HG03196 (cell line): ENCODE measurements at regions not wholly inside any gene's neighbourhood (a gene's known extent, or its start where the extent isn't known, plus 50 kb on each side); places are given as distances from the start of the nearest gene placed in this dataset.

ENCODE experiments used
- ATAC-seq: cut with Tn5 transposase; IDR thresholded peaks from one replicate; pipeline ENCODE4 v1.9.1; 2021; ENCODE audit not compliant: unreplicated experiment

- ATAC-seq, result no peak
Measured at GRCh38 chr14:71482671-71483070, 449.6 kb upstream of the RGS6 start.

DNA sequence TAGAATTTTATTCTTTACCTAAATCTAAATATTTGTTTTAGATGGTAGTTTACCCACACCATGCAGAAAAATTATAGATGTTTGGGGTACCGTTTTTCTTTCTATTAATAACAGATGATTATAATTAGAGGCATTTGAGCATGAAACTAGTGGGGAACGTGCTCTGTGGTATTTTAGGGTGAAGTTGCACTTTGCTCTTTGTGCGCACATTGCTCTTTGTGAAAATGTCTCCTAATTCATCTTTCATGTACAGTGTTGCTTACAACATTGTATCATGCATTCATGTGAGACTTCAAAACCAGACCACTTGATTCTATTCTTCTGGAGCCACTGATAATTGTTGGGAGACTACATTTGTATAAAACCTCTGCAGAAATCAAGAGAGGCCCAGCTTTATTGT lies 449.1 kb upstream of the RGS6 start:
- no peak for ATAC-seq

DNA sequence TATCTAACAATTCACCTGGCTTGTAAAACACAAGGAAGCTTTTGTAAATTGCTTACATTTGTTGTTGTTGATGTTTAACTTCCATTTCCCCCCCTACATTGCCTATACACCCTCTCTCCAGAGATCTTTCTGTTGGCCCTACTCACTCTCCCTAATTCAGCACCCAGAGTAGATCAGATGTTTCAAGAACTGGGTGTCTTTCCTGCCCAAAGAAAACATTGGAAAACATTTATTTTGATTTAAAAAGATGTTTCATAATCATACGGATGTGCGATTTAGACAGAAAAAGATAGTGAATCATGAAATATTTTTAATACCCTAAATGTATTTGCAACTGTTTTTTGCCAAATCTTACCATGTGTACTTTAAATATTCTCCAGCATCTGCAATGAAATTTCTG lies 446.4 kb upstream of the RGS6 start:
- no peak for ATAC-seq

GRCh38 chr14:71486279-71486678 lies 445.9 kb upstream of the RGS6 start:
- ATAC-seq, result no peak

DNA sequence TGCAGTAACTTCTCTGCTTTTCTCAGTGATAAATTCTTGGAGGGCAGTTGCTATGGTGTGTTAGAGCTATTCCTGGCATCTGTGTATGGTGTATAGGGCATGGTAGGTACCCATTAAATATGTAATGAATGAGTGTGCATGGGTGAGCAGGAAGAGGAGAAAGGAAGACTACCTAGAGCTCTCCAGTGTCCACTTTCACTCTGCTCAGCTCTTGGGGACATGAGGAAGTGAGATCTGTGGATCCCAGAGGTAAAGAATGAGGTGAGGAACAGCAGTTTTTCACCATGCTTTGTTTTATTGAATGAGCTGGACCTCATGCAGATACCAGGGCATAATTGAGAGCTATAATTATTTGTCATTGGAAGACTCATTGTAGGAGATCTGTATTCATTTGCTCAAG lies 444.8 kb upstream of the RGS6 start:
- ATAC-seq, result no peak

- ATAC-seq, result no peak
Measured at GRCh38 chr14:71487941-71488340, 444.3 kb upstream of the RGS6 start.

DNA sequence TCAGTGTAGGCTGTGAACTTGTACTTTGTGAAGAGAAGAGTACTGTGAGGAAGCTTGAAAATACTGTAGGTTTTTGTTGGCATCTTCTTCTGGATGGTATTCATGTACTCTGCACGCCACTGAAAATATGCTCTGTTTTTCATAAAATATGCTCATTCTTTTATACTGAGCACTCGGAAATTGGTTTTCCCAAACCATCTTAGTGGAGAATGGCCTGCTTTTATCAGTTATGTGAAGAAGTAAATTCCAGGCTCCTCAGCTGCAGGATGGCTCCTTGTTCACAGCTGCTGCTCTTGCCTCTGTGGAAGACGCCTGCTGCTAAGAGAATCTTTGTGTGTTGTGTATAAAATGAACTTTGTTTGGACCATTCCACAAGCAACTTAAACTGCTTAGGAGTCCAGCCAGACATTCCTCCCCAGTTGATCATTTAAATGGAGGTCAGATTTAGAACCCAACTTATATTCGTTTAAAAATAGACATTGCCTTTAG lies 443.5 kb upstream of the RGS6 start:
- no peak for ATAC-seq

GRCh38 chr14:71489742-71490141 lies 442.5 kb upstream of the RGS6 start:
- ATAC-seq, result no peak

DNA sequence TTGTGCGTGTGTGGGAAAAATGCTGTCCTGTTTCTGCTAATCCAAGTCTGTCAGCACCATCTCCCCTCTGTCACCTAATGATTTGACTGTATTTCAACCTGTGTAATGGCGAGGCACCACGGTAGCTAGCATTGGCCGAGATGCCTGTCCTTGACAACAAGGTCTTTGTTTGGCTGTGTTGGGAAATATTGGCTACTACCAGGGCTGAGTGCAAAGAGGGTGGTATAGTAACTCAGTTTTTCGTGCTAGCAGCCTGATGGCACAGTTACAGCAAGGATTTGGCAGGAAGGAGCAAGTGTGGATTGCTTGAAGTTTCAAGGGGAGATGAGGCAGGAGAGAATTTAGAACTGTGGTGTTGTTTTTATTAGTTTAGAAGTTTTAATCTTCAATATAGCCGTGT lies 440.3 kb upstream of the RGS6 start:
- no peak for ATAC-seq

- ATAC-seq, result no peak
Measured at GRCh38 chr14:71492346-71492745, 439.9 kb upstream of the RGS6 start.

- peak; percentile 87 for ATAC-seq
Measured at GRCh38 chr14:71497645-71498086, 434.6 kb upstream of the RGS6 start.

- ATAC-seq, result no peak
Measured at GRCh38 chr14:71498212-71498611, 434.0 kb upstream of the RGS6 start.

DNA sequence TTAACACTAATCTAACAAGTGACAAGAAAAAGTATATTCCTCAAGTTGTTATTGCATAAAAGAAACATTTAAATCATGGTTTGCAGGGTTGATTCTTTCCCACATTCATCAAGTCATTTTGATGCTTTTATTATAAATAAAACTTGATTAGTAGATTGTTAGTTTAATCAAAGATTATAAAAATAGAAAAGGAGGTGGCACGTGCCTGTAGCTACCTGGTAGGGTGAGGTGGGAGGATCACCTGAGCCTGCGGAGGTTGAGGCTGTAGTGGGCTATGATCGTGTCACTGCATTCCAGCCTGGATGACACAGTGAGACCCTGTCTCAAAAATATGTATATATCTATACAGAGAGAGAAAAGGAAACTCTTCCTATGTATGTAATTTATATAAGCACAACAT lies 433.2 kb upstream of the RGS6 start:
- no peak for ATAC-seq

DNA sequence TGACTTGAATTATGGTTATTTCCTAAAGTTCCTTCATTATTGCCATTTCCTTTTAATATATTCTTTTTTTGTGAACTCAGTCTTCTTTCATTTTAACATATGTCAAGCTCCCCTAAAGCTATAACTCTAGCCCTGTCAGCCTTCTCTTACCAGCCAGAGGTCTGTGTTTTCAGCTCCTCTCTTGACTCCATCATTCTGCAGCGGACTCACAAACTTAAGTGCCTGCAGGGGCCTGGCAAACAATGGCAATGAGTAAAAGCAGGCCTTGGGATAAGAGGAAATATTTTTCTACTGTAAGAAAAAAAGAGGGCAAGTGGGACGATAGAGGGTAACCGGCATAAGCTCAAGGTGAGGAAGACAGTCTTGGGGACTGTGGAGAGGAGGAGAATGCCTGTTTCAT lies 424.5 kb upstream of the RGS6 start:
- no peak for ATAC-seq

DNA sequence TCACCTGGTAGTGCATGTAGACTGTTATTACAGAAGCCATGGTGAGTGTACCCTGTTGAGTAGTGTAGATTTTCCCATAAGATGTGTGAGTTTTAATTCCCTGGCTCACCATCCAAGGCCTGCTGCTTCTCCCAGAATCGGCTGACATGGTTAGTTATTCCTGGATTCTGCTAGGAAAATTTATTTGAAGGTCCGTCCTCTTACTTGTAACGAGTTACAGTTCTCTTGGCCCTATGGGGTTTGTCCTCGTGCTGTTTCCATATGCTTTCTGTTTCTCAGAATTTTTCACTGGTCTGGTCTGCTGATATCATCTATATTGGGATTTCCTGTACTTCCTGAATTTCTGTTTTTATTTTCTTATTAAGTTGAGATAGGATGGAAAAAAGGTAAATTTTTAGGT lies 423.3 kb upstream of the RGS6 start:
- no peak for ATAC-seq

DNA sequence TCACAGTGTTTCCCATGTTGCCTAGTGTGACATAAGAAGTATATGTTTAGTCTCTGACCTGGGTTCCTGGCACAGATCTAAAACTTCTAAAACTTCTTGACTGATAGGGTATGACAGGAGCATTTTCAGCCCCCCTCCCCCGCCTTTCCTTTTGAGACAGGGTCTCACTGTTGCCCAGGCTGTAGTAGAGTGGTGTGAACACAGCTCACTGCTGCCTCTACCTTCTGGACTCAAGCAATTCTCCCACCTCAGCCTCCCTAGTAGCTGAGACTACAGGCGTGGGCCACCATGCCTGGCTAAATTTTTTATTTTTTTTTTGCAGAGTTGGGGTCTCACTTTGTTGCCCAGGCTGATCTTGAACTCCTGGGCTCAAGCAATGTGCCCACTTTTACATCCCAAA lies 421.1 kb upstream of the RGS6 start:
- no peak for ATAC-seq

DNA sequence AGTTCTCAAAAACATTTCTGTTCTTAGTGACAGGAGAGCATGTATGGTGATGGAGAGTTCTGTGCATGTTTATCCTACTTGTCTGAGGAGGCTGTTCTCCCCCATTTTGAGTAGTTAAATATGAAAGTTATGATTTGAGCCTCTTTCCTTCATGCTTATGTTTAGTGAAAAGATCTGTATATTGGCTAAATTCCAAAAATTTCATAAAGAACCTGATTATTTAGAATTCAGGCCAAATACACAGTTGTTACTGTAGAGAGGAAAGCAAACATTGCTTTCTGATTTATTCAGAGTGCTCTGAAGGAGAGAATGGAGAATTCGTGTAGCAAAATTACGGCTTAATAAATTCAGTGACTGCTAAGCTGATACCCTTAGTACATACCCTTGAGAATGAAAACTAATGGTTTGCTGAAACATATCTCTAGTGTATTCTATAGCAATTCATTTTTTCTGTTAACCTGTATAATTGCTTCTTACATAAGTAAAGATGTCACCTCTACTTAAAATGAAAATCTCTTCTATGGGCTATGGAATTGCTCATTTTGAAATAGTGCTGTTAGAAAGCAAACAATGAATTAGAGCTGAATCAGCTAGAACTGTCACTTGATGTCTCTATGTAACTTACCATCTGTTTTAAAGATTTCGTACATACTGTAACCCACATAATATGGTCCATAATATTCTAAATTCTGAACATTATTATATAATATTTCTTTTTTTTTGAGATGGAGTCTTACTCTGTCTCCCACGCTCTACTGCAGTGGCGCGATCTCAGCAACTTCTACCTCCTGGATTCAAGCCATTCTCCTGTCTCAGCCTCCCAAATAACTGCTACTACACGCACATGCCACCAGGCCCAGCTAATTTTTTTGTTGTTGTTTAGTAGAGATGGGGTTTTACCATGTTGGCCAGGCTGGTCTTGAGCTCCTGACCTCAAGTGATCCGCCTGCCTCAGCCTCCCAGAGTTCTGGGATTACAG lies 417.0 kb upstream of the RGS6 start:
- no peak for ATAC-seq

GRCh38 chr14:71521238-71522135 lies 410.7 kb upstream of the RGS6 start:
- no peak for ATAC-seq

GRCh38 chr14:71523630-71524319 lies 408.5 kb upstream of the RGS6 start:
- ATAC-seq, result peak; percentile 77

DNA sequence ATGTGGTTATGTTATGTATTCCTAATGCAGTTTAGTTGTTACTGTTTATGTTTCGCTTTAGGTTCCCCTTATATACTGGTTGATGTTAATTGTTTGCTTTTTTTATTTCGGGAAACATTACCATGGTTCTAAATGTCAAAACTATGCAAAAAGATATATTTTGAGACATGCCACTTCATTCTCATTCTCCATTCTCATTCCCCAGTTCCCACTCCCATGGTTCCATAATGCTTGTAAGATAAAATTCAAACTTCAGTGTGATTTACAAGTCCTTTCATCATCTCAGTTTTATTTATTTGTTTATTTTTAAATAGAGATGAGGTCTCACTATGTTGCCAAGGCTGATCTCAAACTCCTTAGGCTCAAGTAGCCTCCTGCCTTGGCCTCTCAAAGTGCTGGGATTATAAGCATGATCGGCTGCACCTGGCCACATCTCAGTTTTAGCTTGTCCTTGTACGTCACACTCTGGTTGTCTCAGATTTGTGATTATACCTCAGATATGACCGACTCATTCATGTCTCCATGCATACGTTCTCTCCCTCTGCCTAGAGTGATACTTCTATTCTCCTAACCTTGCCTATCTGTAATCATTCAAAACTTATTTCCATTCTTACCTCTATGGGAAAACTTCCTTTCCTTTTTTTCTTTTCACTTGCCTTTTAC lies 407.8 kb upstream of the RGS6 start:
- peak; percentile 60 for ATAC-seq
